Activated T-helper 2 cell treated with anti-CD3 and anti-CD28 coated beads, Interferon-gamma antibody, Interleukin-2, Interleukin-4, amounts not matched to agents 10 μg/mL and 5 μg/mL and 100 μg/mL, durations not matched to agents 14 hours and 24 hours and 36 hours (primary cell): ENCODE measurements at regions not wholly inside any gene's neighbourhood (a gene's known extent, or its start where the extent isn't known, plus 50 kb on each side); places are given as distances from the start of the nearest gene placed in this dataset.
"Not testable (repeated sequence)": the region's sequence is repeated elsewhere in the genome, so short reads cannot be mapped to it uniquely, and the experiment has no call there.

Source experiments
- DNase-seq: peaks from one replicate; pipeline ENCODE4 v3.0.0; 2021; ENCODE audit warnings: low spot score
- H3K27ac Mint-ChIP-seq: one replicate; pipeline ENCODE4 v1.8.0; 2021; ENCODE audit warnings: mixed read lengths
- H3K27me3 Mint-ChIP-seq: one replicate; pipeline ENCODE4 v1.8.0; 2021; ENCODE audit warnings: low read depth, mixed read lengths
- H3K36me3 Mint-ChIP-seq: one replicate; pipeline ENCODE4 v1.8.0; 2021; ENCODE audit warnings: low read depth, mixed read lengths
- H3K4me1 Mint-ChIP-seq: one replicate; pipeline ENCODE4 v1.8.0; 2021; ENCODE audit warnings: low read depth, mixed read lengths
- H3K4me3 Mint-ChIP-seq: one replicate; pipeline ENCODE4 v1.8.0; 2021; ENCODE audit warnings: low read depth, mild to moderate bottlenecking, moderate library complexity, mixed read lengths
- H3K9me3 Mint-ChIP-seq: one replicate; pipeline ENCODE4 v1.8.0; 2021; ENCODE audit warnings: mixed read lengths
- intact Hi-C: fragments of 100-400 bp; cut with micrococcal nuclease; formaldehyde crosslinking; loops from one replicate; pipeline ENCODE4 v1.15.1; 2023

- no peak overlapping the region for H3K27ac Mint-ChIP-seq
- intact Hi-C loops, result no loop called here
- H3K27me3 Mint-ChIP-seq, result no peaks in the 10 kb centered on the region
- no peaks in the 10 kb centered on the region for H3K4me1 Mint-ChIP-seq
- no peaks in the 10 kb centered on the region for H3K36me3 Mint-ChIP-seq
- no peak for DNase-seq
- H3K4me3 Mint-ChIP-seq, result no peak overlapping the region
- no peaks in the 10 kb centered on the region for H3K9me3 Mint-ChIP-seq
These were observed 226.9 kb downstream of the ZNF621 start for GRCh38 chr3:40751666-40752065.

DNA sequence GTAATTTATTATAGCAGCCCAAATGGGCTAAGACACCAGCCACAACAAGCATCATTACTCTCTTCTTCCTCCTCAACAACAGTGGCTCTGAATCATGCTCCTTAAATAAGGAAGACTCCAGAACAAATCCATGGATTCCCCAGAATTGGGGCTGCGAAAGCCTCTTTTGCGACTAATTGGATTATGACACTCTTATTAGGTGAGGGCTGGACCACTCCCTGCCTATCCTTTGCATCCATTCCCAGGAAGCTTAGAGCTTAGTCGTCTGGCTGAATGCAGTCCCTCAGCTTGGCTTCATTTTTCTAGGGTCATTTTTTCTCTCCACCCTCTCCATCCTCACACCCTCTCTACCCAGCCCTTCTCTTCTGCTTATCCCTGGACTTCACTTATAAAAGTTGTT, 227.7 kb downstream of the ZNF621 start:
- intact Hi-C loops, result no loop called here
- no peaks in the 10 kb centered on the region for H3K27me3 Mint-ChIP-seq
- no peaks in the 10 kb centered on the region for H3K36me3 Mint-ChIP-seq

DNA sequence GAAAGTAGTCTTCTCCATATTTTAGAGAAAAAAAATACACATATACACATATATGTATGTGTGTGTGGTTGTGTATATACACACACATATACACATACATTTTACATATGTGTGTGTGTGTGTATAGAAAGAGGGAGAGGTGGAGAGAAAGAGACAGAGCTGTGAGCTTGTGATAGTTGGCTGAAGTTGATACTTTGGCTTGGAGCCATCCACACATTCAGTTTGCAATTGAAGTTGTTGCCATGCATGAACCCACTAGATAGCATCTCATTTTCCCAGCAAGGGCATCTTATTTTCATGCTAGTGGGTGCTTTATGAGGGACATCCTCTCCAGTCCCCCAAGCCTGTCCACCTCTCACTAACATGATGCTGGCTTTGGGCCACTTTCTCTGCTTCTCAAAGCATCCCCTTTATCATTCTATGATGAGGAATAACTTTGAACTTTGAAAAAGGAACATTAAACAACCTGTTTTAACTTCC, 228.6 kb downstream of the ZNF621 start:
- H3K36me3 Mint-ChIP-seq, result no peaks in the 10 kb centered on the region
- H3K27me3 Mint-ChIP-seq, result no peaks in the 10 kb centered on the region
- no peak overlapping the region for H3K27ac Mint-ChIP-seq
- intact Hi-C loops, result no loop called here
- no peak for DNase-seq
- no peaks in the 10 kb centered on the region for H3K4me1 Mint-ChIP-seq
- H3K4me3 Mint-ChIP-seq, result no peak overlapping the region
- H3K9me3 Mint-ChIP-seq, result no peaks in the 10 kb centered on the region

More for the DNA sequence above, 227.7 kb downstream of the ZNF621 start:
- no peaks in the 10 kb centered on the region for H3K9me3 Mint-ChIP-seq
- no peak for DNase-seq
- H3K27ac Mint-ChIP-seq, result no peak overlapping the region
- H3K4me1 Mint-ChIP-seq, result no peaks in the 10 kb centered on the region
- no peak overlapping the region for H3K4me3 Mint-ChIP-seq

- H3K27me3 Mint-ChIP-seq, result no peaks in the 10 kb centered on the region
- no peak for DNase-seq
- intact Hi-C loops, result no loop called here
- no peaks in the 10 kb centered on the region for H3K4me1 Mint-ChIP-seq
- no peaks in the 10 kb centered on the region for H3K36me3 Mint-ChIP-seq
- H3K9me3 Mint-ChIP-seq, result no peaks in the 10 kb centered on the region
- no peak overlapping the region for H3K27ac Mint-ChIP-seq
- no peak overlapping the region for H3K4me3 Mint-ChIP-seq
These were observed 229.2 kb downstream of the ZNF621 start for GRCh38 chr3:40753951-40754350.

DNA sequence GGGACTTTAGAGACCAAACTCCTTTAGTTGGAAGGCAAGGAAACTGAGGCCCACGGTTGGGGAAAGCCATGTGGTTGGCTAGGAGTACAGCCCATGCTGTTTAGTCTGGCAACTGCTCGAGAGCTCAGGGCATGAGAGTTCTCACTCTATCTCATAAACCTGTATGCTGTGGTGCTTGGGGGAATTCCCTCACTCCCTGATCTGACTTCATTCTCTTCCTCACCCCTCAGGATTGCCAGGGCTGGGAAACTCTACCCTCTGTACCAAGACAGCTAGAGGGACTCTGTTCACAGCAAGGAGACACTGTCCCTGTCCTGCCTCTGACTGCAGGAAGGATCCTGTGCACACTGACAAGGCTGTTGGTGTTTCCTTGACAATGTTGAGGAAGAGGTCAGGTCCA, 230.2 kb downstream of the ZNF621 start:
- intact Hi-C loops, result no loop called here
- Mint-ChIP-seq H3K27ac (no peak overlapping the region), H3K4me3 (no peak overlapping the region), H3K27me3 (no peaks in the 10 kb centered on the region), H3K9me3 (no peaks in the 10 kb centered on the region), H3K36me3 (no peaks in the 10 kb centered on the region), H3K4me1 (no peaks in the 10 kb centered on the region)
- DNase-seq, result no peak

- Mint-ChIP-seq H3K9me3 (no peaks in the 10 kb centered on the region), H3K27me3 (no peaks in the 10 kb centered on the region), H3K4me1 (no peaks in the 10 kb centered on the region), H3K27ac (no peak overlapping the region), H3K36me3 (no peaks in the 10 kb centered on the region), H3K4me3 (no peak overlapping the region)
- intact Hi-C loops, result no loop called here
- no peak for DNase-seq
These were observed 231.7 kb downstream of the ZNF621 start for GRCh38 chr3:40756500-40756899.

- H3K27ac Mint-ChIP-seq, H3K9me3 Mint-ChIP-seq, H3K36me3 Mint-ChIP-seq, DNase-seq, H3K27me3 Mint-ChIP-seq, H3K4me1 Mint-ChIP-seq, intact Hi-C loops, H3K4me3 Mint-ChIP-seq: not testable (repeated sequence)
These were observed 238.0 kb downstream of the ZNF621 start for GRCh38 chr3:40762771-40763170.

DNA sequence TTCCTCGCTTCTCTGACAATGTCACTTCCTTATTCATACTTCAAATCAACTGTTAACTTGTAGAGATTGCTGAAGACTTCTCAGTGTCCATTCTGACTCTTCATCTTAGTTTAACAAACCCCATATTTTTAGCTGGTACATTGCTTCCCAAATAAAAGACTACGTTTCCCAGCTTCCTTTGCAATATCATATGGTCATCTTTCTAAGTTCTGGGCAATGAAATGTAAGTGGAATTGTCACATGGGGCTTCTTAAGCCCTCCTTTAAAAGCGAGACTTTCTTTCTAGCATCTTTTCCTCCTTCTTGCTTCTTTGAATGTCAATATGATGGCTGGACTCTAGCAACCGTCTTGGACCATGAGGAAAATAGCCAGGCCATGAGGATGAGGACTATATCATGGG, 239.0 kb downstream of the ZNF621 start:
- intact Hi-C loops, result no loop called here
- DNase-seq, result no peak
- Mint-ChIP-seq H3K36me3 (no peaks in the 10 kb centered on the region), H3K4me1 (no peaks in the 10 kb centered on the region), H3K27me3 (peaks cover 2% of the 10 kb centered on the region), H3K27ac (no peak overlapping the region), H3K9me3 (no peaks in the 10 kb centered on the region), H3K4me3 (no peak overlapping the region)

GRCh38 chr3:40764747-40765146, 240.0 kb downstream of the ZNF621 start:
- Mint-ChIP-seq H3K36me3 (no peaks in the 10 kb centered on the region), H3K27ac (no peak overlapping the region), H3K9me3 (no peaks in the 10 kb centered on the region), H3K27me3 (peaks cover 2% of the 10 kb centered on the region), H3K4me3 (no peak overlapping the region), H3K4me1 (no peaks in the 10 kb centered on the region)
- DNase-seq, result no peak
- intact Hi-C loops, result no loop called here

DNA sequence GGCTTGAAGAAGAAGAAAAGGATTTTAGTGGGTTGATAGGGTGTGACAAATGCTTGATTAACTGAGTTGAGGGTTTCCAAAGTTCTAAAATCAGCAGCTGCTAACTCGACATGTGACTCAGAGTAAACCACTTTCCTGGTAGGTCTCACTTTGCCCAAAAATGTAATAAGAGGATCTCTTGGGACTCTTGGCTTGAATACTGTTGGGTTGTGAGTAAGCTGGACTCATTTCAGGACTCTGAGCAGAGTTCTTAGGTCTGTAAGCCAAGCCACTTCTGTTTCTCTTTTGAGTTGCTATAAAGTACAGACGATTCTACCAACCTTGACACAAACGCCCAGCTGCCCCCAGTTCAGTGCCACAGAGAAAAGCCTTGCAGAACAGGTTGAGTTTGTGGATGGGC, 241.1 kb downstream of the ZNF621 start:
- H3K27me3 Mint-ChIP-seq, result peaks cover 2% of the 10 kb centered on the region
- no peak overlapping the region for H3K27ac Mint-ChIP-seq
- DNase-seq, result no peak
- H3K4me1 Mint-ChIP-seq, result no peaks in the 10 kb centered on the region
- H3K9me3 Mint-ChIP-seq, result no peaks in the 10 kb centered on the region
- H3K36me3 Mint-ChIP-seq, result no peaks in the 10 kb centered on the region
- H3K4me3 Mint-ChIP-seq, result no peak overlapping the region
- intact Hi-C loops, result no loop called here

GRCh38 chr3:40766396-40766795, 241.6 kb downstream of the ZNF621 start:
- H3K4me3 Mint-ChIP-seq, result no peak overlapping the region
- H3K27me3 Mint-ChIP-seq, result peaks cover 2% of the 10 kb centered on the region
- no peaks in the 10 kb centered on the region for H3K4me1 Mint-ChIP-seq
- no peaks in the 10 kb centered on the region for H3K36me3 Mint-ChIP-seq
- H3K27ac Mint-ChIP-seq, result no peak overlapping the region
- intact Hi-C loops, result no loop called here
- DNase-seq, result no peak
- no peaks in the 10 kb centered on the region for H3K9me3 Mint-ChIP-seq

- no peaks in the 10 kb centered on the region for H3K4me1 Mint-ChIP-seq
- H3K27ac Mint-ChIP-seq, result no peak overlapping the region
- peaks cover 2% of the 10 kb centered on the region for H3K27me3 Mint-ChIP-seq
- H3K9me3 Mint-ChIP-seq, result no peaks in the 10 kb centered on the region
- no peak for DNase-seq
- H3K36me3 Mint-ChIP-seq, result no peaks in the 10 kb centered on the region
- H3K4me3 Mint-ChIP-seq, result no peak overlapping the region
- intact Hi-C loops, result no loop called here
These were observed 243.3 kb downstream of the ZNF621 start for GRCh38 chr3:40768046-40768445.

GRCh38 chr3:40768536-40768935, 243.8 kb downstream of the ZNF621 start:
- H3K9me3 Mint-ChIP-seq, result no peaks in the 10 kb centered on the region
- no peak overlapping the region for H3K27ac Mint-ChIP-seq
- no peak for DNase-seq
- H3K36me3 Mint-ChIP-seq, result no peaks in the 10 kb centered on the region
- peaks cover 2% of the 10 kb centered on the region for H3K27me3 Mint-ChIP-seq
- H3K4me3 Mint-ChIP-seq, result no peak overlapping the region
- intact Hi-C loops, result no loop called here
- no peaks in the 10 kb centered on the region for H3K4me1 Mint-ChIP-seq

DNA sequence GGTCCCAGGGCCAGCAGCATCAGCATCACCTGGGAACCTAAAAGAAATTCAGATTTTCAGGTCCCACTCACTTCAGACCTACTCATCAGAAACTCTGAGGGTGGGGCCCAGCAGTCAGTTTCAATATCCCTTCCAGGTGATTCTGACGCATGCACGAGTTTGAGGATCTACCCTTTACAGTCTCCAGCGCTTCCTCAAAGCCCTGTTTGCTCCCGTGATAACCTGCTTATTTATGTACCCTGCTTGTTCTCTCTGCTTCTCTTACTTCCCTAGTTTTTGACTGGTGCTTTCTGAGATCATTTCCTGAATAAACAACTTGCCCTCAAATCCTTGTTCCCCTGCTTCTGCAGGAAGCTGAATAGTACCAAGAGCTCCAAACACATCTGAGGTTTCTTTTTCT, 245.3 kb downstream of the ZNF621 start:
- Mint-ChIP-seq H3K4me3 (no peak overlapping the region), H3K4me1 (no peaks in the 10 kb centered on the region), H3K36me3 (no peaks in the 10 kb centered on the region), H3K9me3 (no peaks in the 10 kb centered on the region), H3K27me3 (no peaks in the 10 kb centered on the region), H3K27ac (no peak overlapping the region)
- intact Hi-C loops, result no loop called here
- DNase-seq, result no peak
